ENCODE measurements at regions not wholly inside any gene's neighbourhood (a gene's known extent, or its start where the extent isn't known, plus 50 kb on each side); places are given as distances from the start of the nearest gene placed in this dataset.
A peak's percentile ranks its signal among the peaks of the same experiment; 100 is the strongest.

- Histone ChIP-seq H3K36me3 (no peaks in the 10 kb centered on the region), H3K9ac (no peak overlapping the region), H3K27ac (no peak overlapping the region), H3K4me3 (no peak overlapping the region), H3K9me3 (replicated peaks in 1 of 11) (peaks cover 0 to 9% (median 0%) of the 10 kb centered on the region in 11 experiments; a peak in 8 of 22 replicates), H3K4me2 (no peak overlapping the region), H4K20me1 (no peaks in the 10 kb centered on the region), H3K27me3 (no peaks in the 10 kb centered on the region), H3K4me1 (peaks cover 14 to 32% (median 19%) of the 10 kb centered on the region in 10 experiments)
- TF ChIP-seq Cebpa-rat (IDR thresholded peaks at IDR 0.05) = no peak
Observed at GRCh38 chr12:3975652-3976051, 102.5 kb upstream of the PARP11 start.

- no peaks in the 10 kb centered on the region for H3K27me3 ChIP-seq
- no peak for TF ChIP-seq Cebpa-rat (IDR thresholded peaks at IDR 0.05)
- no peaks in the 10 kb centered on the region for H4K20me1 ChIP-seq
- no peaks in the 10 kb centered on the region for H3K36me3 ChIP-seq
- peaks cover 0 to 5% (median 0%) of the 10 kb centered on the region in 11 experiments; a peak in 5 of 22 replicates for H3K9me3 ChIP-seq (replicated peaks in 1 of 11)
- no peak overlapping the region for H3K4me3 ChIP-seq
- no peak overlapping the region for H3K9ac ChIP-seq
- H3K27ac ChIP-seq = no peak overlapping the region
- H3K4me2 ChIP-seq = peak overlapping the region in 9 of 11 experiments; percentile 5 to 84 (median 43); a peak in 13 of 22 replicates
- H3K4me1 ChIP-seq = peaks cover 14 to 32% (median 19%) of the 10 kb centered on the region in 10 experiments
Observed at GRCh38 chr12:3974883-3975282, 101.7 kb upstream of the PARP11 start.

GRCh38 chr12:3973973-3974644 lies 100.9 kb upstream of the PARP11 start:
- H3K27me3 ChIP-seq = no peaks in the 10 kb centered on the region
- peak overlapping the region; percentile 5 to 84 (median 43); a peak in 21 of 22 replicates for H3K4me2 ChIP-seq
- peaks cover 14 to 32% (median 19%) of the 10 kb centered on the region in 10 experiments for H3K4me1 ChIP-seq
- H4K20me1 ChIP-seq = no peaks in the 10 kb centered on the region
- no peak overlapping the region for H3K9ac ChIP-seq
- H3K4me3 ChIP-seq = no peak overlapping the region
- no peaks in the 10 kb centered on the region for H3K36me3 ChIP-seq
- H3K9me3 ChIP-seq (replicated peaks in 1 of 11) = peaks cover 0 to 5% (median 0%) of the 10 kb centered on the region in 11 experiments; a peak in 4 of 22 replicates
- TF ChIP-seq Cebpa-rat (IDR thresholded peaks at IDR 0.05) = no peak
- 0 out of 22 replicates have a peak overlapping the region, but pooled peaks of 1 of the 11 experiments have one; percentile 18 for H3K27ac ChIP-seq

GRCh38 chr12:3973269-3973884 lies 100.2 kb upstream of the PARP11 start:
- no peaks in the 10 kb centered on the region for H3K36me3 ChIP-seq
- no peak for TF ChIP-seq Cebpa-rat (IDR thresholded peaks at IDR 0.05)
- peak overlapping the region in 8 of 11 experiments; percentile 25 to 84 (median 50); a peak in 14 of 22 replicates for H3K4me2 ChIP-seq
- peaks cover 14 to 32% (median 19%) of the 10 kb centered on the region in 10 experiments for H3K4me1 ChIP-seq
- H4K20me1 ChIP-seq = no peaks in the 10 kb centered on the region
- peaks cover 0 to 5% (median 0%) of the 10 kb centered on the region in 11 experiments; a peak in 4 of 22 replicates for H3K9me3 ChIP-seq (replicated peaks in 1 of 11)
- no peak overlapping the region for H3K27ac ChIP-seq
- no peak overlapping the region for H3K9ac ChIP-seq
- no peak overlapping the region for H3K4me3 ChIP-seq
- no peaks in the 10 kb centered on the region for H3K27me3 ChIP-seq

- H3K4me1 ChIP-seq = peaks cover 14 to 32% (median 19%) of the 10 kb centered on the region in 10 experiments
- H4K20me1 ChIP-seq = no peaks in the 10 kb centered on the region
- H3K9ac ChIP-seq = no peak overlapping the region
- H3K9me3 ChIP-seq (replicated peaks in 1 of 11) = peaks cover 0 to 5% (median 0%) of the 10 kb centered on the region in 11 experiments; a peak in 4 of 22 replicates
- no peak for TF ChIP-seq Cebpa-rat (IDR thresholded peaks at IDR 0.05)
- H3K4me3 ChIP-seq = no peak overlapping the region
- H3K36me3 ChIP-seq = no peaks in the 10 kb centered on the region
- H3K27ac ChIP-seq = no peak overlapping the region
- H3K27me3 ChIP-seq = no peaks in the 10 kb centered on the region
- H3K4me2 ChIP-seq = peak overlapping the region in 4 of 11 experiments; percentile 20 to 84 (median 24); a peak in 5 of 22 replicates
Observed at GRCh38 chr12:3972576-3972975, 99.4 kb upstream of the PARP11 start.

GRCh38 chr12:3968523-3968922 lies 95.3 kb upstream of the PARP11 start:
- no peak overlapping the region for H3K27ac ChIP-seq
- H4K20me1 ChIP-seq = no peaks in the 10 kb centered on the region
- no peaks in the 10 kb centered on the region for H3K36me3 ChIP-seq
- H3K4me1 ChIP-seq = peaks cover 0 to 12% (median 5%) of the 10 kb centered on the region in 10 experiments; a peak in 12 of 20 replicates
- no peak overlapping the region for H3K4me2 ChIP-seq
- peaks cover 0 to 5% (median 0%) of the 10 kb centered on the region in 11 experiments; a peak in 4 of 22 replicates for H3K9me3 ChIP-seq (replicated peaks in 1 of 11)
- no peak overlapping the region for H3K4me3 ChIP-seq
- H3K27me3 ChIP-seq = no peaks in the 10 kb centered on the region
- H3K9ac ChIP-seq = no peak overlapping the region
- TF ChIP-seq Cebpa-rat (IDR thresholded peaks at IDR 0.05) = no peak

- Histone ChIP-seq H4K20me1 (no peaks in the 10 kb centered on the region), H3K9ac (no peak overlapping the region), H3K27me3 (no peaks in the 10 kb centered on the region), H3K4me1 (peaks cover 0 to 9% (median 4%) of the 10 kb centered on the region in 10 experiments; a peak in 10 of 20 replicates), H3K36me3 (no peaks in the 10 kb centered on the region), H3K27ac (no peak overlapping the region), H3K4me2 (no peak overlapping the region), H3K9me3 (replicated peaks in 1 of 11) (peaks cover 0 to 4% (median 0%) of the 10 kb centered on the region in 11 experiments; a peak in 3 of 22 replicates), H3K4me3 (no peak overlapping the region)
- no peak for TF ChIP-seq Cebpa-rat (IDR thresholded peaks at IDR 0.05)
Observed at GRCh38 chr12:3967556-3968160, 94.5 kb upstream of the PARP11 start.

GRCh38 chr12:3966376-3966775 lies 93.2 kb upstream of the PARP11 start:
- Histone ChIP-seq H3K27me3 (no peaks in the 10 kb centered on the region), H3K4me1 (peaks cover 0 to 11% (median 5%) of the 10 kb centered on the region in 10 experiments; a peak in 9 of 20 replicates), H4K20me1 (no peaks in the 10 kb centered on the region), H3K4me2 (no peak overlapping the region), H3K9me3 (replicated peaks in 1 of 11) (no peaks in the 10 kb centered on the region; a peak in 1 of 22 replicates), H3K4me3 (no peak overlapping the region), H3K27ac (no peak overlapping the region), H3K9ac (no peak overlapping the region), H3K36me3 (no peaks in the 10 kb centered on the region)
- no peak for TF ChIP-seq Cebpa-rat (IDR thresholded peaks at IDR 0.05)

GRCh38 chr12:3965046-3965445 lies 91.8 kb upstream of the PARP11 start:
- no peak overlapping the region for H3K4me3 ChIP-seq
- H3K36me3 ChIP-seq = no peaks in the 10 kb centered on the region
- H3K27me3 ChIP-seq = no peaks in the 10 kb centered on the region
- no peaks in the 10 kb centered on the region for H3K9me3 ChIP-seq (replicated peaks in 1 of 11)
- H3K4me1 ChIP-seq = peaks cover 0 to 11% (median 5%) of the 10 kb centered on the region in 10 experiments; a peak in 9 of 20 replicates
- no peak overlapping the region for H3K27ac ChIP-seq
- no peaks in the 10 kb centered on the region for H4K20me1 ChIP-seq
- H3K4me2 ChIP-seq = no peak overlapping the region
- TF ChIP-seq Cebpa-rat (IDR thresholded peaks at IDR 0.05) = no peak
- no peak overlapping the region for H3K9ac ChIP-seq

All from BLaER1 treated with 17β-estradiol and CSF1 and Interleukin-3, amounts not matched to agents 10 nM and 100 nM (cell line).